AG04450 (cell line): ENCODE measurements at regions not wholly inside any gene's neighbourhood (a gene's known extent, or its start where the extent isn't known, plus 50 kb on each side); places are given as distances from the start of the nearest gene placed in this dataset.

ENCODE experiments used
- CTCF ChIA-PET: fragments of 300-600, 350-600 bp; formaldehyde crosslinking; extraction: SDS; loops from one replicate; lab custom pipeline; 2022; ENCODE audit warnings: antibody characterized with exemption, inconsistent platforms; lab: Charles Lee
- POLR2A ChIA-PET: fragments of 350-600 bp; formaldehyde crosslinking; extraction: SDS; loops from one replicate; lab custom pipeline; 2021; ENCODE audit warnings: antibody characterized with exemption, inconsistent platforms; lab: Yijun Ruan, JAX
- DNase-seq: peaks from one replicate; pipeline ENCODE4 v3.0.0-alpha.2; 2011; ENCODE audit warnings: low read depth, low spot score
- H3K27ac ChIP-seq: one replicate; pipeline ENCODE4 v1.5.1; 2012; ENCODE audit warnings: low read depth, low read length, control low read depth
- H3K27me3 ChIP-seq: one replicate; pipeline ENCODE4 v1.6.0; 2012; ENCODE audit warnings: low read length; ENCODE audit not compliant: control insufficient read depth, insufficient read depth
- H3K4me3 ChIP-seq: 2 replicates; pipeline ENCODE4 v1.5.1; 2011; ENCODE audit warnings: mild to moderate bottlenecking, low read depth, low read length, control low read depth
- H3K9me3 ChIP-seq: 2 replicates; pipeline ENCODE4 v1.5.1; 2012; ENCODE audit warnings: low read length; ENCODE audit not compliant: control insufficient read depth, insufficient read depth
- TF ChIP-seq, protein P1 (sequence below): IDR thresholded peaks from 2 replicates; pipeline ENCODE4 v1.5.1; 2011; ENCODE audit warnings: low read depth, low read length, control low read depth, inconsistent platforms

DNA sequence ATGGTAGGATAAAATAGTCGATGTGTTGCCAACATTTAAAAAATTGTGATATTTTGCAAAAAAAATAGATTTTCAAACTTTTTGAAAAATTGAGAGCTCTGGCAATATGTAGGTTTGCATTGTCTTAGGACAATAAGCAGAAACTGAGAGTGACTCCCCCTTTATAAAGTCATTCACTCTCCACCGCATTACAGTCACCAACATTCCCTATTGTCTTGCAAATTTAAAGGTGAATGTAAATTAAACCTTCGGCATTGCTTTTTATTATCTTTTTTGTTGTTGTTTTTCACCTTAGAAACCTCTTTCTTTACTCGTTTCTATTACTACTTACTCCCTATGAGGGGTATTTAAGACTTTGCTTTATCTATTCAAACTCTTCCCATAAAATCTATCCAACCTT, 944.2 kb downstream of the DTWD2 start:
- Histone ChIP-seq H3K27me3 (no peaks in the 10 kb centered on the region), H3K9me3 (no peaks in the 10 kb centered on the region), H3K4me3 (no peak overlapping the region), H3K27ac (no peak overlapping the region)
- TF ChIP-seq, protein P1, sequence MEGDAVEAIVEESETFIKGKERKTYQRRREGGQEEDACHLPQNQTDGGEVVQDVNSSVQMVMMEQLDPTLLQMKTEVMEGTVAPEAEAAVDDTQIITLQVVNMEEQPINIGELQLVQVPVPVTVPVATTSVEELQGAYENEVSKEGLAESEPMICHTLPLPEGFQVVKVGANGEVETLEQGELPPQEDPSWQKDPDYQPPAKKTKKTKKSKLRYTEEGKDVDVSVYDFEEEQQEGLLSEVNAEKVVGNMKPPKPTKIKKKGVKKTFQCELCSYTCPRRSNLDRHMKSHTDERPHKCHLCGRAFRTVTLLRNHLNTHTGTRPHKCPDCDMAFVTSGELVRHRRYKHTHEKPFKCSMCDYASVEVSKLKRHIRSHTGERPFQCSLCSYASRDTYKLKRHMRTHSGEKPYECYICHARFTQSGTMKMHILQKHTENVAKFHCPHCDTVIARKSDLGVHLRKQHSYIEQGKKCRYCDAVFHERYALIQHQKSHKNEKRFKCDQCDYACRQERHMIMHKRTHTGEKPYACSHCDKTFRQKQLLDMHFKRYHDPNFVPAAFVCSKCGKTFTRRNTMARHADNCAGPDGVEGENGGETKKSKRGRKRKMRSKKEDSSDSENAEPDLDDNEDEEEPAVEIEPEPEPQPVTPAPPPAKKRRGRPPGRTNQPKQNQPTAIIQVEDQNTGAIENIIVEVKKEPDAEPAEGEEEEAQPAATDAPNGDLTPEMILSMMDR: no peak
- ChIA-PET POLR2A (no interaction called here), CTCF (no interaction called here)
- DNase-seq: no peak

DNA sequence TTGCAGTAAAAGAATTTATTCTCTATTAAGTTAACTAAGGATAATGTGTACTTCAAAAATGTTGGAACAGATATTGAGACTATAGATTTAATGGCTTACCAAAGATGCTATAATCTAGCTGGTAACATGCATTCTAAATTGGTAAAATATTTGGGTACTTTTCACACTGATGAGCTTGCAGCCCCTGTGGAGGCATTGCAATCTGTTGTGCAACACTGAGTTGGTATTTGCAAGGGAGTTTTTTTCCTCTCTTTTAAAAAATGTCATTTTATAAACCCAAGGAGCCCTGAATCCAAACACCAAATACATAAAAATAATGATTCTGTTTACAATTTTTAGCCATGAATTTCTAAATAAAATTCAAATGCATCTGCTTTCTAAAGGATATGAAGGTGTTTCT, 944.8 kb downstream of the DTWD2 start:
- Histone ChIP-seq H3K4me3 (no peak overlapping the region), H3K27me3 (no peaks in the 10 kb centered on the region), H3K9me3 (no peaks in the 10 kb centered on the region), H3K27ac (no peak overlapping the region)
- no peak for DNase-seq
- ChIA-PET POLR2A (no interaction called here), CTCF (no interaction called here)
- TF ChIP-seq, protein P1: no peak

DNA sequence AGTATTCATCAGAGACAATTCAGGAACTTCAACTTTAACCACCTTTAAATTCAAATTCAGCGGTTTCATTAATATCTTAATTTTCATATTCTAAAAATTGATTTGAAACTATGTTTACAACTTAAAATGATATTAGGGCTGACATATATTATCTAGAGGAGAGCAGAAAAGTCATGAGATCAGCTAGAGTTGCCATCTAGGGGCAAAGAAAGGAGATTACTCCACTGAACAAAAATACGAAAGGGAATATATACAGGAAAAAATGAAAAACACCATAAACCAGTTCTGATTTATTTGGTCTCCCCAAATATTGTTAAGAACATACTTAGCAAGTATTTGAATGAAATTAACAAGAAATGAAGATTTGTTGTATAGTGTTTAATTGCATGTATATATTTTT, 946.3 kb downstream of the DTWD2 start:
- ChIA-PET POLR2A (no interaction called here), CTCF (no interaction called here)
- no peak overlapping the region for H3K4me3 ChIP-seq
- no peak for DNase-seq
- TF ChIP-seq, protein P1: no peak
- H3K27me3 ChIP-seq: no peaks in the 10 kb centered on the region
- H3K27ac ChIP-seq: no peak overlapping the region
- H3K9me3 ChIP-seq: no peaks in the 10 kb centered on the region

DNA sequence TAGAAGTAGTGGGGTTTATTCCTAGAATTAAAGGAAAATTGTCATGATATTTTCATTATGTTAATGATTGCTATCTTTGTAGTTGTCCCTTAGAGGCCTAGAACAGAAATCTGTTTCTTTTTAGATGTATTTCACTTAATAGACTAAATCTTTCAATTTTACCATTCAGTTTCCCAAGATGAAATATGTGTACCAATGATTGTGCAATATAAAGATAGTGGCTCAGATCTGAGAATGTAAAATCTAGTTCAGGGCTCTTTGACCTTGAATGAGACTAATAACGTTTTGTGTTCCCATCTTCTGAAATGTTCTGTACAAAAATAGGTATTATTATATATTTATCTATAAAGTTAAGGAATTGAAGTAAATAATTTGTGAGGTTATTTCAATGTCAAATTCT, 947.9 kb downstream of the DTWD2 start:
- Histone ChIP-seq H3K27me3 (no peaks in the 10 kb centered on the region), H3K4me3 (no peak overlapping the region), H3K27ac (no peak overlapping the region), H3K9me3 (no peaks in the 10 kb centered on the region)
- no peak for DNase-seq
- TF ChIP-seq, protein P1: no peak
- ChIA-PET POLR2A (no interaction called here), CTCF (no interaction called here)

DNA sequence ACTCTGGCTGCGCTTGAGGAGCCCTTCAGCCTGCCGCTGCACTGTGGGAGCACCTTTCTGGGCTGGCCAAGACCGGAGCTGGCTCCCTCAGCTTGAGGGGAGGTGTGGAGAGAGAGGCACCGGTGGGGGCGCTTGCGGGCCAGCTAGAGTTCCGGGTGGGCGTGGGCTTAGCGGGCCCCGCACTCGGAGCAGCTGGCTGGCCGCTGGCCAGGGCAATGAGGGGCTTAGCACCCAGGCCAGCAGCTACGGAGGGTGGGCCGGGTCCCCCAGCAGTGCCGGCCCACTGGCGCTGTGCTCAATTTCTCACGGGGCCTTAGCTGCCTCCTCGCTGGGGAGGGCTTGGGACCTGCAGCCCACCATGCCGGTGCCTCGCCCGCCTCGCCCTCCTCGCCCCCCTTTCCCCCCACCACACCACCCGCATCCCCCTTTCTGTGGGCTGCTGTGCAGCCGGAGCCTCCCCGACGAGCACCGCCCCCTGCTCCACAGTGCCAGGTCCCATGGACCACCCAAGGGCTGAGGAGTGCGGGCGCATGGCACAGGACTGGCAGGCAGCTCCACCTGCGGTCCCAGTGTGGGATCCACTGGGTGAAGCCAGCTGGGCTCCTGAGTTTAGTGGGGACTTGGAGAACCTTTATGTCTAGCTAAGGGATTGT, 954.5 kb downstream of the DTWD2 start:
- H3K27ac ChIP-seq: no peak overlapping the region
- no peak for DNase-seq
- ChIA-PET POLR2A (no interaction called here), CTCF (no interaction called here)
- no peak overlapping the region for H3K4me3 ChIP-seq
- TF ChIP-seq, protein P1: no peak
- peaks cover 10% of the 10 kb centered on the region; the same call in 1 of the 2 replicates for H3K9me3 ChIP-seq
- no peaks in the 10 kb centered on the region for H3K27me3 ChIP-seq
